HEK293 (cell line): ENCODE measurements at regions not wholly inside any gene's neighbourhood (a gene's known extent, or its start where the extent isn't known, plus 50 kb on each side); places are given as distances from the start of the nearest gene placed in this dataset.

Source experiments
- GLI4 ChIP-seq: fragments of 450-650 bp; formaldehyde crosslinking; IDR thresholded peaks from 2 replicates; pipeline ENCODE4 v1.5.1; 2016; ENCODE audit warnings: missing biosample characterization, missing genetic modification characterization
- PBX3 ChIP-seq: sonication (generic); formaldehyde crosslinking; IDR thresholded peaks from 2 replicates; pipeline ENCODE4 v1.8.1; 2022; ENCODE audit warnings: mild to moderate bottlenecking, moderate library complexity, missing genetic modification reagents
- YY1 ChIP-seq: fragments of 450-650 bp; formaldehyde crosslinking; IDR thresholded peaks from 2 replicates; pipeline ENCODE4 v1.5.1; 2018; ENCODE audit warnings: missing biosample characterization, missing genetic modification characterization
- ZNF324 ChIP-seq: fragments of 450-650 bp; formaldehyde crosslinking; IDR thresholded peaks from 2 replicates; pipeline ENCODE4 v1.5.1; 2016; ENCODE audit warnings: missing biosample characterization, missing genetic modification characterization
- ZNF623 ChIP-seq: fragments of 450-650 bp; formaldehyde crosslinking; IDR thresholded peaks from 2 replicates; pipeline ENCODE4 v1.5.1; 2016; ENCODE audit warnings: missing biosample characterization, missing genetic modification characterization
- ZNF777 ChIP-seq: fragments of 450-650 bp; formaldehyde crosslinking; IDR thresholded peaks from 2 replicates; pipeline ENCODE4 v1.5.1; 2017; ENCODE audit warnings: missing biosample characterization, missing genetic modification characterization, borderline replicate concordance
- ZSCAN23 ChIP-seq: fragments of 450-650 bp; formaldehyde crosslinking; IDR thresholded peaks from 2 replicates; pipeline ENCODE4 v1.5.1; 2016; ENCODE audit warnings: missing biosample characterization, missing genetic modification characterization

DNA sequence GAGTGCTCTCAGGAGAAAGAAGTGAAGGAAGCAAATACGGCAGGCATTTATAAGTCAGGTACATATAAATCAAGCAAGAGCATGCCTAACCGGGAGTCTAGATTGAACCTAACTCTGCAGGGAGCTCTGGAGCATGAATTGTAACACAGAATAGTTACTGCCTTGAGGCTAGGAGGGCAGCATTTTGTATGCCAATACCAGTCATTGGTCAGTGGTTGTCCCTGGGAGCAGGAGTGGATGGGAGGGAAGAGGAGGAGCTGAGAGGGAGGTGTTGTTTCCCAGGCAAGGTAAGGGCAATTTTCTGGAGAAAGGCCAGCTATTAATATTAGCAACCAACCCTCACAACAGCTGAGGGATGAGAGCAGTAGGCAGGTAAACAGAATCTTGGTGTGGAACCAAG is 224.7 kb upstream of the DCAF8L1 start:
- TF ChIP-seq ZNF623 (tag by site-specific recombination) (no peak), PBX3 (CRISPR knock-in tag) (no peak), YY1 (no peak), ZNF324 (no peak), ZNF777 (tag by site-specific recombination) (no peak), ZSCAN23 (tag by site-specific recombination) (no peak), GLI4 (tag by site-specific recombination) (no peak)
